ENCODE measurements at regions not wholly inside any gene's neighbourhood (a gene's known extent, or its start where the extent isn't known, plus 50 kb on each side); places are given as distances from the start of the nearest gene placed in this dataset.
"Not testable (repeated sequence)": the region's sequence is repeated elsewhere in the genome, so short reads cannot be mapped to it uniquely, and the experiment has no call there.

DNA sequence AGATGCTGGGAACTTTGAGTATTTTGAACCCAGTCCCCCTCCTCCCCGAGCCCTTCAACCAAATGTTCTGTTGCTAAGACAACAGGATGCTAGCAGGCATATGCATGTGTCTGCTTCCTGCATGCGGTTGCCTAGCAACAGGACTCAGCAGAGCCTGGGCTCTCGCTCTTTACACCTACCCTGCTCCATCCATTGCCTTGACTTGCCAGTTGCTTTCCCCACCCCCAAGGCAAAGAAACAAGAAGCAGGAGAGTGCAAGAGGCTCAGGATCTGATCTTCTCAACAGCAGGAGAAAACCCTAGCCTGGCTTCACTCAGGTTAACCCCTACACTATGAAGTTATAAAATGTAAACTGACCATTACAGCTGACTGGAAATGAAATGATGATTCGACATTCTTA, 393.0 kb downstream of the IGSF11 start:
- no peak for DNase-seq

DNA sequence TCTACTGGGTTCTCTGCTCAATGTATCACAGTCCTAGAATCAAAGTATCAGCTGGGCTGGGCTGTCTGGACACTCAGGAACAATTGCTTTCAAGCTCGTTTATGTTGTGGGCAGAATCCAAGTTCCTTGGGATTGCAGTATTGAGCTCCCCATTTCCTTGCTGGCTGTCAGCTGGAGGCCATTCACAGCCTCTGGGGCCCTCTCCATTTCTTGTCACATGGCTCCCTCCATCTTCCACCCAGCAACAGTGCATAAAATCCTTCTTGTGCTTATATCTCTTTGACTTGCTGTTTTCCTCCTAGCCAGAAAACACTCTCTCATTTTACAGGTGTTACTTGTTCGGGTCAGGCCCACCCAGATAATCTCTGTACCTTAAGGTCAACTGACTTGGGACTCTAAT, 363.5 kb downstream of the IGSF11 start:
- no peak for DNase-seq

DNA sequence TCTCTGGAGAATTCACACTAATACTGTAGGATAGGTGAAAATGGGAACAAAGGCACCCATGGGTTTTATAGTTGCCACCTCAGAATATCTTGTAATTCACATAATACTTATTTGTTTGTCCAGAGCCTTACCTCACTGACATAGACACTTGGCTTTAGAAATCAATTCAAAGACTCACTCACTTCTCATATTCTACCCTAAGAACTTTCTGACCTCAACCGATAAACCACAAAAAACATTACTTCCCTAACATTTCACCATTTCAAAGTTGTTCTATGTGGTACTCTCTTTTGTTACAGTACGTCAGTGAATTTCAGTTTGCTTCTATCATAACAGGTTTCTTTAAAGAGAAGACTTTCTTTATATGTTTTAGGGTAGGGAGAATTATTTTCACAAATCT, 359.3 kb downstream of the IGSF11 start:
- DNase-seq: no peak

DNA sequence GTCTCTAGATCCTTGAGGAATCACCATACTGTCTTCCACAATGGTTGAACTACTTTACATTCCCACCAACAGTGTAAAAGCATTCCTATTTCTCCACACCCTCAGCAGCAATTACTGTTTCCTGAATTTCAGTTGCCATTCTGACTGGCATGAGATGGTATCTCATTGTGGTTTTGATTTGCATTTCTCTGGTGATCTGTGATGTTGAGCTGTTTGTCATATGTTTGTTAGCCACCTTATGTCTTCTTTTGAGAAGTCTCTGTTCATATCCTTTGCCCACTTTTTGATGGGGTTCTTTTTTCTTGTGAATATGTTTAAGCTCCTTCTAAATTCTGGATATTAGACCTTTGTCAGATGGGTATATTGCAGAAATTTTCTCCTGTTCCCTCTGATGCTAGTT, 356.0 kb downstream of the IGSF11 start:
- DNase-seq: not testable (repeated sequence)

DNA sequence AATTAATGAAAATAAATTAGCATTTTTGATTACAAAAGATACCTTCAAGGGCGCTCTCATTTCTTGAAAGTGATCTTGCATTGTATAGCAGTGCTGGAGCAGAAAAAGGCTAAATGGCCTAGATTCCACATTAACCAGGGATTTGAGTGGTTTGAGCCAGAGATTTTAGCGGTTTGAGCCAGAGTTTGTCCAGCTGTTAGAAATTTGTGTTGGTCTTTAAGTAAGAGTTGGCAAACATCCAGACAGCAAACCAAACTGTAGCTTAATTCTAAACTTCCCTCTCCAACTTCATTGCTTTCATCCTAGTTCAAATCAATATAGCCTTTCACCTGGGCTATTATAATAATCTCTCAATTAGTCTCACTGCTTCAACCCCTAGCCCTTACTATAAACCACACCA, 351.7 kb downstream of the IGSF11 start:
- no peak for DNase-seq

DNA sequence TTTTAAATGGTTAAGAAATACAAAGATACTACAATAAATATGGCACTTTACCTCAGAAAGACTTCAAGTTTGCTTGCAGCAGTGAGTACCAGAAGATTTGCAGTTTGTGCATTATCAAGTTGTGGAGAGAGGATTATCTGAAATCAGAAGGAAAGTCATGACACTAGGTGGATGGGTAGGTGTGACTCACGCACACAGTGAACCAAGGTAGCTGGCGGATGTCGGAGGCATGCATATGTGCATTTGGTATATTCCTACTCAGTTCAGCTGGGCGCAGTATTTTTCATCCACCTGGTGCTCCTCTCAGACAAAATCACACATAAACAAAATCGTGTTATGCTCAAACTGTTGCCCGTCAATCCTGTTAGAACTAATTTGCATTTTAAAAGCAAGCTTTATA, 351.0 kb downstream of the IGSF11 start:
- DNase-seq: no peak

DNA sequence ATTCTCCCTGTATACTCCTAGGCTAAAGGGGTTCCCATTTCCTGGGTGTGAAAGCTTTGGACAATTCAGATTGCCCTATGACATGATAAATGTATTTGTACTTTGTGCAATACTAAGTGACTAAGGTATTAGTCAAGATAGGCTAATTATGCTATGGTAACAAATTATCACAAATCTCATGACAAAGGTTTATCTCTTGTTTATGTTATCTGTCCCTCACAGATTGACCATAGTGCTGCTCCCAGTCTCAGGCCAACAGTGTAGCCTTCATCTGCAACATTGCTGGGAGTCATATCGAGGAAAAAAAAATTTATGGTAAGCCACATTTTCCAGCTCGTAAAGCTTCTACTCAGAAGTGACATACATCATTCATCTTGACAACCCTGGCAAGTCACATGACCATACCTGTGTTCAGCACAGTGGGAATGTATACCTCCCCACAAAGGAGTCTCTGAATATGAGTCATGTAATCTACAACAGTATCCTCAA, 346.2 kb downstream of the IGSF11 start:
- no peak for DNase-seq

DNA sequence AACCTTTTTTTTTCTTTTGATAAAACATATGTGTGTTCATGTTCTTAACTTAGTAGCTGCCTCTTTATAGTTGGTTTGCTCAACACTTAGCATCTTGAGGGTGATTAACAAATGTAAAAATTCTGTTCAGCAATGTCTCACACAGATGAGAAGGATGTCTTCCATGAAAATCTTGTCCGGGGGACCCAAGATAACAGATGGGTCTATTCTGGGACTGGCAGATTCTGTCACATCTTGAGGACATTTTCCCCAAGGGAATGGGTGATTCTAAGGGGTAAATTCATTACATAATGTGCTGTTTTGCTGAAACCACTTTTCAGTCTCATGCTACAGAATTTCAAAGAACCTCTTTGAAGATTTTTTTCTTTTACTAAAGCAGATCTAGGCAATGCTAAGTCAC, 342.2 kb downstream of the IGSF11 start:
- no peak for DNase-seq

DNA sequence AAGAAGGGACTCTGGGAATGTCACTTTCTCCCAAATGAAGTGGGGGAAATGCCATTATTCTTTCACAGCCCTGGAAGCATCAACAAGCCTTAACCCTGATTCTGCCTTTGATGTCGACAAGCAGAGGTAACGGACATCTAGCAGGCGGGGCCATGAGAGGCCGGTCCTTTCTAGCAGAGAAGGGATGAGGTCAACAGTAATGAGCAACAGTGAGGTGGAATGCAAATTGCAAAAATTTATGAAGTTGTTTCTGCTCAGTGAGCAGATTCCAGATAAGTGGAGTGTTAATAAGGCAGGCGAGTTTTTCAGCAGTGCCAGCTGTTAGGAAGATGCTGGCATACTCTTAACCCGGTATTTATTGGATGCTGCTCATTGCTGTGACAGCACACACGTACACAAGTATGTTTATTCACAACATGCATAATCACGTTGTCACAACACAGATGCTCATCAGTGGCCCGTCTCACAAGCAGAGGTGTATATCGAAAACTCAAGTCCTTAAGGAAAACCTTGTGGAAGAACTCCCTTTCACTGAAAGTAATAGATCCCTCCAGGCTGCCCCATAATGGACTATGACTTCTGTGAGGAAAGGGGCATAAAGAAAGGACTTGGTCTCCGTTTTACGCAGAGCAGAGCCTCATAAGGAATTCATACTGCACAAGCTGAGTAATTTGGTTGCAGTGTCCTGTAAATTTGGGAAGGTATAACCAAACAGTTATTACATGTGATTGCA, 329.0 kb downstream of the IGSF11 start:
- no peak for DNase-seq

DNA sequence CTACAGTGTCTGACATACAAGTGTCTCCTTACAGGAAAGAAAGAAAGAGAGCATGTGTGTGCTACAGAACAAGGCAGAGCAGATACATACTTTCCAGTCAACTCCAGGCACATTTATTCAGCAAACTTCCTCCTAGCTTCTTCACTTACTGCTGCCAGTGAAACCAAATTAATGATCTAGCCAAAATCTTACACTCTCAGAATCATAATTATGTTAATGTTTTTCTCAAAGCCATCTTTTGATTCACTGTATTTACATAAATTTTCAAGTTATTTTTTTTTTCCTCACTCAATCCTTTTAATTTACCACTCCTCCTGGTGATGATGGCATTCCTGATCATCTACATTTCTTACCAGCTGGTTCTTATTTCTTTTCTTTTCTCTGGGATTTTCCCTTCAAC, 326.7 kb downstream of the IGSF11 start:
- DNase-seq: no peak

DNA sequence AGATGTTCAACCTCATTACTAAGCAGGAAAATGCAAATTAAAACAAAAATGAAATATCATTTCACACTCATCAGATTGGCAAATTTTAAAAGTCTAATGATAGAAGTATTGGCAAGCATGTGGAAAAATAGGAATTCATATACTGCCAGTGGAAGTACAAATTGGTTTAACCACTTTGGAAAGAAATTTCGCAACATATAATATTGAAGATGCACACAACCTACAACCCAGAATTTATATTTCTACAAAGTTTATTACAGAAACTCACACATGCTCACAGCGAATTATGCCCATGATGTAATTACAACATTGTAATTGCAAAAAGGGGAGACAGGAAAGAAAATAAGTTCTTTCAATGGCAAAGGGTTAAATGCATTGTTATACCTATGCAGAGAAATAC, 324.1 kb downstream of the IGSF11 start:
- no peak for DNase-seq

DNA sequence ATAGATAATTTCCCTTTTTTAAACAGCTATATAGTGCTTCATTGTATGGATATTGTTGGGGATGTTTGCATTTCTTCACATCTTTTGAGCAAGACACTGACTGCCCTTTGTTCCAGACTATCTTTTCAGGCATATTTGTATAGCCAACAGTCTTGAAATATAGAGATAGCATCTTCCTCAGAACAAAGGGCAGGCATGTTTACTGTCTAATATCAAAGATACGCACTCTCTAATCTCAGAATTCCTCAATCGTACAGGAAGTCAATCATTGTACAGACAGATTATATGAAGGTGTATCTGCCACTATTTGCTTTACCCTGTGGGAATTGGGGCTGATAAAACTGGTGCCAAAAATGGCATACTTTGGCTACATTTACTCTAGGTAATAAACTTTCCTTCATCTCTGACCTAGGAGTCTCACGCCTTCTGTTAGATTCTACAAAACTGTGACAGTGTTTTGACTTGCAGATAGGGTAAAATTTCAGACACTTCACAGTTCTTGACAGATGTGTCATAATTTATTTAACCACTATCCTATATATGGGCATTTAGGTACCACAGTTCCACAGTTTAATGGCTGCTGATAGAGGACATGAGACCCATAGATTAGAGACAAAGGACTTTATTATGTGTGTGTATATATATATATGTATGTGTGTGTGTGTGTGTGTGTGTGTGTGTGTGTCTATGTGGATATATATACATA, 321.0 kb downstream of the IGSF11 start:
- DNase-seq: no peak

DNA sequence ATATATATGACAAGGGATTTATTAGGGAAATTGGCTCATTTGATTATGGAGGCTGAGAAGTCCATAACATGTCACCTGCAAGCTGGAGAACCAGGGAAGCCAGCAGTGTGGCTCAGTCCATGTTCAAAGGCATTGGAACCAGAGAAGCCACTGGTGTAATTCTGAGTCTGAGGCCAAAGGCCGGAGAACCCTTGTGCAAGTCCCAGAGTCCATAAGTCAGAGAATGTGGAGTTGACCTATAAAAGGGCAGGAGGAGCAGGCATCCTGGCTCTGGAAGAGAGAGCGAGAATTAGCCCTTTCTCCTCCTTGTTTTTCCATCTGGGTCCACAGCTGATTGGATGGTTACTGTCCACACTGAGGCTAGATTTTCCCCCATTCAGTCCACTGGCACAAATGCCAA, 319.8 kb downstream of the IGSF11 start:
- no peak for DNase-seq

DNA sequence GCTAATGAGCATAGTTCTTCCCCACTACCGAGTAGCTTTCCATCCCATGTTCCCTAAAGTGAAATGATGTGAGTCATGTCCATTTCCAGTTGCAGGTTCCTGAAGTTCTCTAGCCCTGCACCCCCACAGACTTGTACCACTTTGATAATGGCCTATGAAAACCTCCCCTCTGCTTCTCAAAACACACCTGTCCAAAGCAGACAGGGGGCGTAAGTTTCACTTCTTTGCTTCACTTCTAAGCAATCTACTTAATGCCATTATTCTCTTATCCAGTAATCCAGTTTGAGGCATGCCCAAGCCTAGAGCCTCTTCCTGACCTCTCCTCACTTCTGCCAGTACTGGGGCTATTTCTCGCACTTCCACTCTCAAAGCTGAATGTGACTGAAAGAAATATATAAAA, 305.1 kb downstream of the IGSF11 start:
- no peak for DNase-seq

DNA sequence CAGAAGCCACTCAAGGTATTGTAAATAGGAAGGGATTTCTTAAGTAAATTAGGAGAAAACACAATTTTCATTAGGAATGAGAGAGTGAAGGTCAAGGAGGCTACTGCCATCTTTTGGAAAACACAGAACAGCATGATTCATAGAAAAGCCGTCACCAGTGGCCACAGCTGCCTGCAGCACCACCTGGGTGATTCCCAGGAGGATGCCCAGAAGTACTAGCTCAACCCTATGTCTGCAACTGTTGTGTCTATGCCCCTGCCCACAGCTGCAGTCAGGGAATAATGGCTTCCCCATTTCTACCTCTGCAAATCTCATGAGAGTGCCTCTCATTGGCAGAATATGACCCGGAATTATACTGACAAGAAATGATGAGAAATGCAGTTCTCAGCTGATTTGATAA, 300.0 kb downstream of the IGSF11 start:
- DNase-seq: no peak

DNA sequence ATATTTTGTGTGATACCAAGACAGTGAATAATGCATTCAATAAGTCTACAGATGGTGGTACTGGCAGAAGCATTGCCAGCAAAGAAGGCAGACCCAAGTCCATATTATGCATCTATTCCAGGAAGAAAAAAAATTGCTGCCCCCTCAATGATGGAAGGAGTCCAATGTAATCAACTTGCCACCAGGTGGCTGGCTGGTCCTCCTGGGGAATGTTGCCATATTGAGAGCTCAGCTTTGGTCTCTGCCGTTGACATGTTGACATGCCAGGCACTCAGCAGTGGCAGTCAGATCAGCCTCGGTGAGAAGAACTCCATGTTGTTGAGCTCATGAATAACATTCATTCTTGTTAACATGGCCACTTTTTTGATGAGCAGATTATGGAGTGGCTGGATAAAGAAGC, 298.5 kb downstream of the IGSF11 start:
- no peak for DNase-seq

DNA sequence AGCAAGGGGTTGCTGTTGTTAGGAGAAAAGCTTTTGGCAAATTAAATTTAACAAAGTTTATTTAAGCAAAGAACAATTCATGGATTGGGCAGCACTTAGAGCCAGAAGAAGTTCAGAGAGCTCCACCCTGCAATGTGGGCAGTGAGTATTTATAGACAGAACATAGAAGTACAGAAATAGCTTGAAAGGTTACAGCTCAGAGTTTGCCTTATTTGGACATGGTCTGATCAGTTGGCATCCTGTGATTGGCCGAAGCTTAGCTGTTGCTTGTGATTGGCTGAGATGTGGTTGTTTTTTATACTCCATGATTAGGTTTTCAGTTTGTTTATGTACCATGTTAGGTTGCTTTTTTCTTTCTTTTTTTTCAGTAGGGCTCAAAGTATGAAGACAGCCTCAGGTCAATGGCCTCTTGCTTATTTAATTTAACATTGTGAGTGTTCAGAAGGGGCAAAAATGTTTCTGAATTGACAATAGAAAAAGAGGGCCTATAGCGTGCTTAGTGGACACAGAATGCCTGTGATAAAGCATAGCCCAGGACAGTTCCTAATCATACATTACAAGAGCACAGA, 293.8 kb downstream of the IGSF11 start:
- no peak for DNase-seq

DNA sequence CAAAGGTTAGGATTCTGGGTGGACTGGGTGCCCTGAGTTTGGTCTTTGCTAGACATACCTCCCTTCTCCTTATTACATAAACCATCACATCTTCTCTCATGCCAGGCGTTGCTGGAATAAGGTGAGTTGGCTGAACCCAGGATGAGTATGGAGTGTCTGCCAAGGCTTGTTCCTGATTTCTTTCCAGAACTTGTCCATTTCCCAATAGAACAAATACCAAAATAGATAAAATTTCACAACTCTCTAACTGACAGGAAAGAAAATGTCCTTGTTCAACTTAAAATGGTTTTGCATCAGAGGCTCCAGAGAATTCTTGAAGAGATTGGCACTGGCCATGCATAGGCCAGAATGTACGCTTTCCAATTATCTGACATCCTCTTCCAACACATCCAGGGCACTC, 291.9 kb downstream of the IGSF11 start:
- DNase-seq: no peak

DNA sequence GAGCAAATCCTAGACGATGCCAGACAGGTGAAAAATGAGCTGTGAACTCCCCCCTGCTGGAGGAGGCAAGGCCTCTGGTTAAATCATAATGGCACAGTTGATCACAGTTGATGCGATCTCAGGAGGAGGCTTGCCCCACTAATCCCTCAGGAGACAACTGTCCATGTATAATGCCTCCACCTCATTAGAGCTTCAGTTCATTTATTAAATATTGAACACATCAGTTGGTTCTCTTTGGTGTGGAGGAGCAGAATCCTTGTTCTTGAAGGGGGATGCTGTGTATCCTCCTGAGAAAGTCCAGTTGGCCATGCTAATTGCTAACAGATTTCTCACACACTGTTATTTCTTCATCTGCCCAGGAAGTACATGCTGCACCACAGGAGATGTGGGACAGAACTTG, 290.5 kb downstream of the IGSF11 start:
- no peak for DNase-seq

DNA sequence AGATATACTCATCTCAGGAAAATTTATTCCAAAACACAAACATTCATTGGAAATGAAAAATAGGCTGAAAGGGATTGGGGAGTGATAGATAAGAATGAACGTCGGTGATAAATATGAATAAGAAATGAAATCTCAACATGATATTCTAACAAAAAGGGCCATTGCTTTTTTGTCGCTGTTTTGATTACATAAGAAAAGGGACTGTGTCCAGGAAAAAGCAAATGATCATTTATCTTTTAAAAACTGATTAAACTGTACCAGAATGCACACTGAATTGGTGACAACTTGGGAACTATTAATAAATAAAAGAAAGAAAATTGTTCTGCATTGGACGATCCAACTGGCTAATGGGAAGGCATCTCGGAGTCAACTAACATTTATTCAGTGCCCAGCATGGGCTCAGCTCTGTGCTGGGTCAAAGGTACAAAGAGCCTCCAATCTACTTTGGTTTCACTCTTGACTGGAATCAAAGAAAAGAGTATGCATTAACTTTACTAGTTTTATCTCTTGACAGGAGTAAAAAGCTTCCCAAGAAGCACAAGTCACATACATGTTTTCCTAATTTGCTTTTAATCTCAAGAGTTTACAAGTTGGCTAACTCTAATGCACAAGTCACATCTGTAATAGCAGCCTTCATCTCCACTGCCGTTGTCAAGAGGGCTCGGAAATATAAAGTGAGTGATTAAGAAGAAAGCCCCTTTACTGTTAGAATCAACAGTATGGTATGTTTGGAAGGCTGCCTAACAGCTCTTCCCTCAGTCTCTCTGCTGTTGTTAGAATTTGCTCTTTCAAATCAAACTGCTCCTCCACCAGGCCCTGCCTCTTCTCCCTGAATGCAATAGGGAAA, 280.0 kb downstream of the IGSF11 start:
- DNase-seq: no peak

DNA sequence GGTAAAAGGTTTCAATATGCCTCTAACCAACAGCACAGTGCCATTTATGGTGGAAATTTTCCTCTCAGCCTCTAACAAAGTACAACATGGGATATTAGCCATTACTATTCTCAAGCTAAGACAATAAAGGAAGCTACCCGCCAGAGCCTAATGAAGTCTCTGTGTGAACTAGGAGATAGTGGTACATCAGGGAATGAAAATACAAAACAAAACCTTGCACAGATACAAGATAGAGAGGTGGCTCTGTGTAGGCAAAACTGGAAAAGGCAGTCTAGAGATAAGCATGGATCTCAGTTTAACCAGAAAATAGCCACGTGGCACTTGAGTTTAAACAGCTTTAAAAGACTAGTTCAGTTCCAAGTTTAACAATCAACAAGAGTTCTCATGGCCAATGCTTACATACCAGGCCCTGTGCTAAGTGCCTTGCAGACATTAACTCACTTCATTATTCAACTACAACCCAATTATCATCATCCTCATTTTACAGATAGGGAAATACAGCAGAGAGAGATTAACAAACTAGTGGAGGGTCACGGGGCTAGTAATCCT, 279.3 kb downstream of the IGSF11 start:
- DNase-seq: no peak

DNA sequence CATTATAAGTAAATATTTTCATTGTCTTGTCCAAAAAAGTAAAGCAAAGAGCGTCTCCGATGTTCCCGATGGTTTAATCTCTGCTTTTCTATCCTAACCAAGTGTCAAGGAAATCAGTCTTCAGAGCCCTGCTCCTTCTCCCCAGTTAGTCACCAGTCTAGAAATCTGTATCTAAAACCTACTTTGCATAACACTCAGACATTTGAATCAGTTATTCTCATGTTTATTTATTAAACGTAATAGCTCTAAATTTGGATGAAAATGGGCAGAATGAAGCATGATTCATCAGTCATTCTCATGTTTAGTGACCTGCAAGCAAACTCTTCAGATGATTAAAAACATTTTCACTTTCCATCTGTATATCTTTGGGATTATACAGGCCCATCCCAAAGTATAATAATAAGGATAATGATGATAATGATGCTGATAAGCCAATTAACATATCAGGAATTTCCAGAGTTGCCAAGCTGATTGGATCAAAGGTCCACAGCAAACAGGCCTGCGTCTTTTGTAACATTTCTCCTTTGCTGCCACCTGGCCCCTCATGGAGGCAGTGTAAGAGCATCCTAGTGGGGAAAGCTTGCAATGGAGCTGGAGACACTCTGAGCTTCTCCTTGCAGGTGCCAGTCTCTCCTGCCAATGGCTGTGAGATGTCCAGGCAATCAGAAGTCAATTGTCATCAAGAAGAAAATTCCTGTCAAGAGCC, 273.9 kb downstream of the IGSF11 start:
- DNase-seq: no peak

DNA sequence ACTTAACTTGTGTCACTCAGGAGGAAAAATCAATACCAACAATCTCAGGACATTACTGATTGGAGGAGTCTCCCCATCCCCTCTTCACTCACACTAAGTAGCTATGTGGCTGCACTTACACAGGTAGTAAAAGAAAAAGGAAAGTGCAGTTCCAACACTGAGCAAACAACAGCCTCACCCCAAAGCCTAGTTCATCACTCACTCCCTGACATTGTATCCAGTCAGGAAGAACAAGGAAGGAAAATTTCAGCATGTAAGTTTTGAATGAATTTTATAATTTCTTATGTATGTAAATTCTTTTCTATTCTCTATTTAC, 273.4 kb downstream of the IGSF11 start:
- DNase-seq: no peak

All from T-helper 1 cell (primary cell).